Gastroesophageal sphincter (tissue), 4 donors: ENCODE measurements at regions not wholly inside any gene's neighbourhood (a gene's known extent, or its start where the extent isn't known, plus 50 kb on each side); places are given as distances from the start of the nearest gene placed in this dataset.

Source experiments
- ATAC-seq: fragments of 150-250 bp; one replicate; pipeline ENCODE4 v1.9.1; 2016; ENCODE audit warnings: mild to moderate bottlenecking, moderate library complexity
- H3K27ac ChIP-seq, 4 donors: fragments of 200-600 bp; sonication (generic) in 3 of 4; 1 replicate in 3 of 4; 2 replicates in 1 of 4; pipeline ENCODE4 v1.5.1; 2016 to 2019
- H3K27me3 ChIP-seq: fragments of 200-600 bp; sonication (generic); one replicate; pipeline ENCODE4 v1.5.1; 2019
- H3K36me3 ChIP-seq, 2 donors: fragments of 200-600 bp; sonication (generic); one replicate each; pipeline ENCODE4 v1.5.1; 2019; ENCODE audit warnings: control low read depth in 1 of 2
- H3K4me1 ChIP-seq, 3 donors: fragments of 200-600 bp; sonication (generic); 1 replicate in 2 of 3; 2 replicates in 1 of 3; pipeline ENCODE4 v1.5.1; 2016 to 2019; ENCODE audit warnings: control low read depth in 2 of 3
- H3K4me3 ChIP-seq, 2 donors: fragments of 200-600 bp; sonication (generic); one replicate each; pipeline ENCODE4 v1.5.1; 2019; ENCODE audit warnings: mild to moderate bottlenecking in 1 of 2, moderate library complexity in 1 of 2
- H3K9me3 ChIP-seq, 3 donors: fragments of 200-600 bp; sonication (generic); one replicate each; pipeline ENCODE4 v1.5.1; 2017 to 2019; ENCODE audit warnings: control low read depth in 2 of 3
- CTCF ChIP-seq, 4 experiments: fragments of 200-600 bp in 2 of 4; fragments of 450-650 bp in 2 of 4; sonication (generic) in 1 of 4; IDR thresholded peaks; one replicate each; pipeline ENCODE4 v1.5.1; 2017 to 2019; ENCODE audit warnings: antibody characterized with exemption in 4 of 4, mild to moderate bottlenecking in 2 of 4, moderate library complexity in 2 of 4
- EP300 ChIP-seq: sonication (generic); formaldehyde crosslinking; IDR thresholded peaks from one replicate; pipeline ENCODE4 v1.6.1; 2017; ENCODE audit warnings: antibody characterized with exemption, mild to moderate bottlenecking
- POLR2A ChIP-seq, 2 donors: fragments of 450-650 bp; IDR thresholded peaks; one replicate each; pipeline ENCODE4 v1.6.1; 2017; ENCODE audit warnings: antibody characterized with exemption in 2 of 2, mild to moderate bottlenecking in 2 of 2, moderate library complexity in 1 of 2
- POLR2AphosphoS5 ChIP-seq: sonication (generic); formaldehyde crosslinking; IDR thresholded peaks from one replicate; pipeline ENCODE4 v1.6.1; 2017; ENCODE audit warnings: antibody characterized with exemption
- WGBS, 2 donors: methylation state at CpG; one replicate each; pipeline ENCODE4 v1.1.5; 2018; ENCODE audit warnings: low coverage in 1 of 2; 5-methylcytosine and 5-hydroxymethylcytosine counted together

GRCh38 chr9:107710953-107711352, 221.4 kb upstream of the KLF4 start:
- TF ChIP-seq CTCF (IDR thresholded peaks at IDR 0.05) = no peak
- TF ChIP-seq POLR2A (IDR thresholded peaks at IDR 0.05) = no peak
- no peak for TF ChIP-seq EP300
- no peak for TF ChIP-seq POLR2AphosphoS5
- Histone ChIP-seq H3K27me3 (no peaks in the 10 kb centered on the region), H3K4me3 (no peak overlapping the region), H3K27ac (no peak overlapping the region), H3K4me1 (no peaks in the 10 kb centered on the region), H3K36me3 (no peaks in the 10 kb centered on the region), H3K9me3 (no peaks in the 10 kb centered on the region)
- no peak for ATAC-seq
- WGBS, 2 donors = 50 to 100% methylated on average over 1 of the region's 2 CpGs

- H3K27me3 ChIP-seq = no peaks in the 10 kb centered on the region
- H3K4me1 ChIP-seq = no peaks in the 10 kb centered on the region
- no peaks in the 10 kb centered on the region for H3K36me3 ChIP-seq
- no peaks in the 10 kb centered on the region for H3K9me3 ChIP-seq
- H3K4me3 ChIP-seq = no peak overlapping the region
- WGBS, 2 donors = 82 to 90% methylated on average over 1 of the region's 1 CpG
- no peak for ATAC-seq
- no peak for TF ChIP-seq CTCF (IDR thresholded peaks at IDR 0.05)
- TF ChIP-seq POLR2A (IDR thresholded peaks at IDR 0.05) = no peak
- no peak for TF ChIP-seq POLR2AphosphoS5
- no peak for TF ChIP-seq EP300
- no peak overlapping the region for H3K27ac ChIP-seq
These were observed 221.0 kb upstream of the KLF4 start for GRCh38 chr9:107710546-107710945.

- no peak for ATAC-seq
- H3K36me3 ChIP-seq = no peaks in the 10 kb centered on the region
- no peak overlapping the region for H3K4me3 ChIP-seq
- no peaks in the 10 kb centered on the region for H3K9me3 ChIP-seq
- no peak for TF ChIP-seq POLR2A (IDR thresholded peaks at IDR 0.05)
- TF ChIP-seq POLR2AphosphoS5 = no peak
- no peak for TF ChIP-seq CTCF (IDR thresholded peaks at IDR 0.05)
- no peak for TF ChIP-seq EP300
- no peak overlapping the region for H3K27ac ChIP-seq
- H3K4me1 ChIP-seq = no peaks in the 10 kb centered on the region
- H3K27me3 ChIP-seq = no peaks in the 10 kb centered on the region
- WGBS, 2 donors = 93% methylated on average over 2 of the region's 2 CpGs; no CpG with 5 or more reads in 1 of the 2 donors
These were observed 219.2 kb upstream of the KLF4 start for GRCh38 chr9:107708791-107709190.

- Histone ChIP-seq H3K27me3 (no peaks in the 10 kb centered on the region), H3K4me3 (no peak overlapping the region), H3K27ac (no peak overlapping the region), H3K4me1 (no peaks in the 10 kb centered on the region), H3K9me3 (no peaks in the 10 kb centered on the region), H3K36me3 (no peaks in the 10 kb centered on the region)
- 83 to 100% methylated on average over 1 to 7 of the region's 7 CpGs for WGBS, 2 donors
- ATAC-seq = no peak
- no peak for TF ChIP-seq POLR2A (IDR thresholded peaks at IDR 0.05)
- TF ChIP-seq POLR2AphosphoS5 = no peak
These were observed 218.4 kb upstream of the KLF4 start for GRCh38 chr9:107707915-107708441.

- TF ChIP-seq EP300 (no peak), POLR2A (IDR thresholded peaks at IDR 0.05) (no peak), CTCF (IDR thresholded peaks at IDR 0.05) (no peak), POLR2AphosphoS5 (no peak)
- Histone ChIP-seq H3K4me3 (no peak overlapping the region), H3K4me1 (no peaks in the 10 kb centered on the region), H3K27me3 (no peaks in the 10 kb centered on the region), H3K36me3 (no peaks in the 10 kb centered on the region), H3K27ac (no peak overlapping the region), H3K9me3 (no peaks in the 10 kb centered on the region)
- ATAC-seq = no peak
- 52 to 56% methylated on average over 4 to 6 of the region's 6 CpGs for WGBS, 2 donors
These were observed 217.9 kb upstream of the KLF4 start for GRCh38 chr9:107707428-107707837.
